ENCODE measurements at regions not wholly inside any gene's neighbourhood (a gene's known extent, or its start where the extent isn't known, plus 50 kb on each side); places are given as distances from the start of the nearest gene placed in this dataset.
A peak's percentile ranks its signal among the peaks of the same experiment; 100 is the strongest.

DNA sequence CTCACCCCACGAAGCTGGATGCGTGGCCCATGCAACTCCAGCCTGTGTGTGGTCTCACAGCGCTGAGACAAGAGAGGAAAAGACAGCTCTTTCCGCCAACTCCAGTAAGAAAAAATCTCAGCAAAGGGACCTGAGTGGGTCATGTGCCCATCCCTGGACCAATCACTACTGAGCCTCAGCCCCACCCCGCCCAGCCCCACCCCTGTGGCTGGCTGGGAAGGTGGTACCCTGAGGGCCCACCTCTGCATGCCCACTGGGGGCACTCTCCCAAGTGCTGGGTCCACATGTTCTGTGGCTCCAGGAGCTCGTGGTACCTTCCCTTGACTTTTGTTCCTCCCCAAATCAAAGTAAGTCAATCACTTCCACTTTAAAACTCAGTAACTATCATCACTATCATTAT is 105.1 kb upstream of the SMIM23 start:
- H3K27ac Mint-ChIP-seq, result no peak overlapping the region
- DNase-seq (ENCODE audit: low spot score), result peak; percentile 35
- H3K27me3 Mint-ChIP-seq (ENCODE audit: low read depth), result peaks cover 8% of the 10 kb centered on the region
- peak; percentile 89 for ATAC-seq
- H3K4me1 Mint-ChIP-seq, result peaks cover 17% of the 10 kb centered on the region
- no peaks in the 10 kb centered on the region for H3K9me3 Mint-ChIP-seq
- ChIA-PET CTCF (interaction anchor here (0.5 to 1.7 kb wide), 12 partner anchors 12 to 511 kb away, joined by 3 to 10 read pairs (median 4); partner anchors contain the start of gene FGF18), POLR2A (interaction anchor here (0.7 kb wide), 1 partner anchor 68 kb away, joined by 4 read pairs; no protein-coding TSS in a partner anchor)
- H3K36me3 Mint-ChIP-seq, result no peaks in the 10 kb centered on the region
- TF ChIP-seq, protein P1, sequence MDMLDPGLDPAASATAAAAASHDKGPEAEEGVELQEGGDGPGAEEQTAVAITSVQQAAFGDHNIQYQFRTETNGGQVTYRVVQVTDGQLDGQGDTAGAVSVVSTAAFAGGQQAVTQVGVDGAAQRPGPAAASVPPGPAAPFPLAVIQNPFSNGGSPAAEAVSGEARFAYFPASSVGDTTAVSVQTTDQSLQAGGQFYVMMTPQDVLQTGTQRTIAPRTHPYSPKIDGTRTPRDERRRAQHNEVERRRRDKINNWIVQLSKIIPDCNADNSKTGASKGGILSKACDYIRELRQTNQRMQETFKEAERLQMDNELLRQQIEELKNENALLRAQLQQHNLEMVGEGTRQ (CRISPR knock-in tag; IDR thresholded peaks at IDR 0.05), result peak; percentile 79
- peak; percentile 51; the same call in 1 of the 2 replicates for TF ChIP-seq USF1 (CRISPR knock-in tag; IDR thresholded peaks at IDR 0.05)
- no peak for TF ChIP-seq FOXK1 (CRISPR knock-in tag; IDR thresholded peaks at IDR 0.05)
- H3K4me3 Mint-ChIP-seq, result no peak overlapping the region

DNA sequence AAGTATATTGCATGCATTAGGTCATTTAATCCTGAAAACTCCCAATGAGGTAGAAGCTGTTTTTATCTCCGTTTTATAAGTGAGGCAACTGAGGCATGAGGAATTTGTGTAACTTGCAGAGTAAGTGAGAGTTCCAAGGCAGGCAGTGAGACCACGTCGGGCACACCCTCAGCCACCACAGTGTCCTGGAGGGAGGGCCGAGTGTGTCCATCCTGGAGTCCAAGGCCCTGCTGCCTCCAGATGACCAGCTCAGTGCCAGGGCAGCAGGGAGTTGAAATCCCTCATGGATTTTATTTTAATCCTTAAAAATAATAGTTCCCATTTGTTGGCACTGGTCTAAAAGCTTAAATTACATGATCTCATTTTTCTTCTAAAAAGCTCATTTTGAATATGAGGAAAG is 104.6 kb upstream of the SMIM23 start:
- CTCF ChIA-PET, result interaction anchor here (0.5 to 1.7 kb wide), 12 partner anchors 12 to 511 kb away, joined by 3 to 10 read pairs (median 4); partner anchors contain the start of gene FGF18
- ATAC-seq, result no peak
- Mint-ChIP-seq H3K27ac (no peak overlapping the region), H3K4me3 (no peak overlapping the region), H3K4me1 (peaks cover 17% of the 10 kb centered on the region), H3K36me3 (no peaks in the 10 kb centered on the region), H3K27me3 (ENCODE audit: low read depth) (peaks cover 8% of the 10 kb centered on the region), H3K9me3 (no peaks in the 10 kb centered on the region)
- POLR2A ChIA-PET, result interaction anchor here (0.7 kb wide), 1 partner anchor 68 kb away, joined by 4 read pairs; no protein-coding TSS in a partner anchor
- DNase-seq (ENCODE audit: low spot score), result no peak
- TF ChIP-seq, protein P2, sequence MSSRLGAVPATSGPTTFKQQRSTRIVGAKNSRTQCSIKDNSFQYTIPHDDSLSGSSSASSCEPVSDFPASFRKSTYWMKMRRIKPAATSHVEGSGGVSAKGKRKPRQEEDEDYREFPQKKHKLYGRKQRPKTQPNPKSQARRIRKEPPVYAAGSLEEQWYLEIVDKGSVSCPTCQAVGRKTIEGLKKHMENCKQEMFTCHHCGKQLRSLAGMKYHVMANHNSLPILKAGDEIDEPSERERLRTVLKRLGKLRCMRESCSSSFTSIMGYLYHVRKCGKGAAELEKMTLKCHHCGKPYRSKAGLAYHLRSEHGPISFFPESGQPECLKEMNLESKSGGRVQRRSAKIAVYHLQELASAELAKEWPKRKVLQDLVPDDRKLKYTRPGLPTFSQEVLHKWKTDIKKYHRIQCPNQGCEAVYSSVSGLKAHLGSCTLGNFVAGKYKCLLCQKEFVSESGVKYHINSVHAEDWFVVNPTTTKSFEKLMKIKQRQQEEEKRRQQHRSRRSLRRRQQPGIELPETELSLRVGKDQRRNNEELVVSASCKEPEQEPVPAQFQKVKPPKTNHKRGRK (CRISPR knock-in tag; IDR thresholded peaks at IDR 0.05; ENCODE audit: borderline replicate concordance), result no peak
- TF ChIP-seq ZNF138 (CRISPR knock-in tag; conservative IDR thresholded peaks at IDR 0.05) (no peak), ATF6 (CRISPR knock-in tag; IDR thresholded peaks at IDR 0.05) (no peak), ESRRA (CRISPR knock-in tag; IDR thresholded peaks at IDR 0.05; ENCODE audit: borderline replicate concordance) (no peak), CREM (CRISPR knock-in tag; IDR thresholded peaks at IDR 0.05) (no peak), AFF4 (CRISPR knock-in tag; IDR thresholded peaks at IDR 0.05; ENCODE audit: borderline replicate concordance) (no peak), IRF1 (CRISPR knock-in tag; IDR thresholded peaks at IDR 0.05) (no peak), ZNF263 (CRISPR knock-in tag; IDR thresholded peaks at IDR 0.05; ENCODE audit: low read depth) (no peak), ZMAT4 (CRISPR knock-in tag; IDR thresholded peaks at IDR 0.05) (no peak), KAT7 (CRISPR knock-in tag; IDR thresholded peaks at IDR 0.05; ENCODE audit: borderline replicate concordance) (no peak), TEAD4 (CRISPR knock-in tag; IDR thresholded peaks at IDR 0.05) (no peak)
- TF ChIP-seq, protein P3, sequence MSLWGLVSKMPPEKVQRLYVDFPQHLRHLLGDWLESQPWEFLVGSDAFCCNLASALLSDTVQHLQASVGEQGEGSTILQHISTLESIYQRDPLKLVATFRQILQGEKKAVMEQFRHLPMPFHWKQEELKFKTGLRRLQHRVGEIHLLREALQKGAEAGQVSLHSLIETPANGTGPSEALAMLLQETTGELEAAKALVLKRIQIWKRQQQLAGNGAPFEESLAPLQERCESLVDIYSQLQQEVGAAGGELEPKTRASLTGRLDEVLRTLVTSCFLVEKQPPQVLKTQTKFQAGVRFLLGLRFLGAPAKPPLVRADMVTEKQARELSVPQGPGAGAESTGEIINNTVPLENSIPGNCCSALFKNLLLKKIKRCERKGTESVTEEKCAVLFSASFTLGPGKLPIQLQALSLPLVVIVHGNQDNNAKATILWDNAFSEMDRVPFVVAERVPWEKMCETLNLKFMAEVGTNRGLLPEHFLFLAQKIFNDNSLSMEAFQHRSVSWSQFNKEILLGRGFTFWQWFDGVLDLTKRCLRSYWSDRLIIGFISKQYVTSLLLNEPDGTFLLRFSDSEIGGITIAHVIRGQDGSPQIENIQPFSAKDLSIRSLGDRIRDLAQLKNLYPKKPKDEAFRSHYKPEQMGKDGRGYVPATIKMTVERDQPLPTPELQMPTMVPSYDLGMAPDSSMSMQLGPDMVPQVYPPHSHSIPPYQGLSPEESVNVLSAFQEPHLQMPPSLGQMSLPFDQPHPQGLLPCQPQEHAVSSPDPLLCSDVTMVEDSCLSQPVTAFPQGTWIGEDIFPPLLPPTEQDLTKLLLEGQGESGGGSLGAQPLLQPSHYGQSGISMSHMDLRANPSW (CRISPR knock-in tag; conservative IDR thresholded peaks at IDR 0.05; ENCODE audit: low read depth), result no peak
- TF ChIP-seq, protein P4, sequence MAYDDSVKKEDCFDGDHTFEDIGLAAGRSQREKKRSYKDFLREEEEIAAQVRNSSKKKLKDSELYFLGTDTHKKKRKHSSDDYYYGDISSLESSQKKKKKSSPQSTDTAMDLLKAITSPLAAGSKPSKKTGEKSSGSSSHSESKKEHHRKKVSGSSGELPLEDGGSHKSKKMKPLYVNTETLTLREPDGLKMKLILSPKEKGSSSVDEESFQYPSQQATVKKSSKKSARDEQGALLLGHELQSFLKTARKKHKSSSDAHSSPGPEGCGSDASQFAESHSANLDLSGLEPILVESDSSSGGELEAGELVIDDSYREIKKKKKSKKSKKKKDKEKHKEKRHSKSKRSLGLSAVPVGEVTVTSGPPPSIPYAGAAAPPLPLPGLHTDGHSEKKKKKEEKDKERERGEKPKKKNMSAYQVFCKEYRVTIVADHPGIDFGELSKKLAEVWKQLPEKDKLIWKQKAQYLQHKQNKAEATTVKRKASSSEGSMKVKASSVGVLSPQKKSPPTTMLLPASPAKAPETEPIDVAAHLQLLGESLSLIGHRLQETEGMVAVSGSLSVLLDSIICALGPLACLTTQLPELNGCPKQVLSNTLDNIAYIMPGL (CRISPR knock-in tag; IDR thresholded peaks at IDR 0.05), result no peak
- TF ChIP-seq, protein P5, sequence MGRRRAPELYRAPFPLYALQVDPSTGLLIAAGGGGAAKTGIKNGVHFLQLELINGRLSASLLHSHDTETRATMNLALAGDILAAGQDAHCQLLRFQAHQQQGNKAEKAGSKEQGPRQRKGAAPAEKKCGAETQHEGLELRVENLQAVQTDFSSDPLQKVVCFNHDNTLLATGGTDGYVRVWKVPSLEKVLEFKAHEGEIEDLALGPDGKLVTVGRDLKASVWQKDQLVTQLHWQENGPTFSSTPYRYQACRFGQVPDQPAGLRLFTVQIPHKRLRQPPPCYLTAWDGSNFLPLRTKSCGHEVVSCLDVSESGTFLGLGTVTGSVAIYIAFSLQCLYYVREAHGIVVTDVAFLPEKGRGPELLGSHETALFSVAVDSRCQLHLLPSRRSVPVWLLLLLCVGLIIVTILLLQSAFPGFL (CRISPR knock-in tag; IDR thresholded peaks at IDR 0.05; ENCODE audit: borderline replicate concordance), result no peak

Measured in WTC11 (cell line).